Right lobe of liver (tissue), 4 donors: ENCODE measurements at regions not wholly inside any gene's neighbourhood (a gene's known extent, or its start where the extent isn't known, plus 50 kb on each side); places are given as distances from the start of the nearest gene placed in this dataset.

Source experiments
- POLR2A ChIP-seq: fragments of 450-650 bp; IDR thresholded peaks from one replicate; pipeline ENCODE4 v1.6.1; 2017; ENCODE audit warnings: antibody characterized with exemption, mild to moderate bottlenecking
- TF ChIP-seq, protein P1 (sequence below), 4 donors: fragments of 200-600 bp in 3 of 4; fragments of 450-650 bp in 1 of 4; IDR thresholded peaks; one replicate each; pipeline versions ENCODE4 v1.5.1 to v1.8.0; 2016 to 2022; ENCODE audit warnings: antibody characterized with exemption in 4 of 4, mild to moderate bottlenecking in 2 of 4
- donor health status: DM: no; HTN: no; CAD: no.
- donor health status: DM: no; HTN: no; CAD: no.
- donor health status: DM: no; HTN: yes; CAD: no.

DNA sequence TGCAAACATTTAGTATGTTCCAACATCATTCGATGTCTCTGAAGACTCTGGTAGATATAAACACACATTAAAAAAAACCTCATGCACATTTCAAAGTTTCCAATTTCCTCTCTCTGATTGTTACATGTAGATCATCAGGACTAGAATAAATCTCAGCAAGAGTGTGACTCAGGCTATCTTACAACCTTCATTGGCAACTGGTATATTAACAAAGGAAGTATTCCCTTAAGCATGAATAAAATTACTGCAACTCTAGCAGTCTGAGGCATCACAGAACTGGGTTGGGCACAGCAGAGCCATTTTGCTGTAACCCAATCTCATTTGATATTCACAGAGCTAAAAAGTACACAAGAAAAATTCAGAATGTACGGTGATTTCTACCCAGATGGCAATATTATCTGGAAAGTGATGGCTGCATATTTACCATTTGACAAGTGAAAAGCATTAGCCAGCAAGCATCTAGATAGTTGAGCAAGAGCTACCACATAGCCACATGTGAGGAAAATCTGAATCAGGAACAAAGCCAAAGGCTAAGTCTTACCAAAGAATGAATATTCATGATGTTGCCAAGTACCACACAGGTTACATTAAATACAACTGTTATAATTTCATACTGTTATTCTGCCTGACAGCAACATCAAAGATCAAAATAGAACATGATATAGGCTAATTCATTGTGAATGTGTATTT, 232.2 kb downstream of the CRPPA start:
- TF ChIP-seq, protein P1, sequence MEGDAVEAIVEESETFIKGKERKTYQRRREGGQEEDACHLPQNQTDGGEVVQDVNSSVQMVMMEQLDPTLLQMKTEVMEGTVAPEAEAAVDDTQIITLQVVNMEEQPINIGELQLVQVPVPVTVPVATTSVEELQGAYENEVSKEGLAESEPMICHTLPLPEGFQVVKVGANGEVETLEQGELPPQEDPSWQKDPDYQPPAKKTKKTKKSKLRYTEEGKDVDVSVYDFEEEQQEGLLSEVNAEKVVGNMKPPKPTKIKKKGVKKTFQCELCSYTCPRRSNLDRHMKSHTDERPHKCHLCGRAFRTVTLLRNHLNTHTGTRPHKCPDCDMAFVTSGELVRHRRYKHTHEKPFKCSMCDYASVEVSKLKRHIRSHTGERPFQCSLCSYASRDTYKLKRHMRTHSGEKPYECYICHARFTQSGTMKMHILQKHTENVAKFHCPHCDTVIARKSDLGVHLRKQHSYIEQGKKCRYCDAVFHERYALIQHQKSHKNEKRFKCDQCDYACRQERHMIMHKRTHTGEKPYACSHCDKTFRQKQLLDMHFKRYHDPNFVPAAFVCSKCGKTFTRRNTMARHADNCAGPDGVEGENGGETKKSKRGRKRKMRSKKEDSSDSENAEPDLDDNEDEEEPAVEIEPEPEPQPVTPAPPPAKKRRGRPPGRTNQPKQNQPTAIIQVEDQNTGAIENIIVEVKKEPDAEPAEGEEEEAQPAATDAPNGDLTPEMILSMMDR (IDR thresholded peaks at IDR 0.05) = no peak
- TF ChIP-seq POLR2A = no peak
